ENCODE measurements at regions not wholly inside any gene's neighbourhood (a gene's known extent, or its start where the extent isn't known, plus 50 kb on each side); places are given as distances from the start of the nearest gene placed in this dataset.

- no peak for TF ChIP-seq BHLHE40 (IDR thresholded peaks at IDR 0.05; ENCODE audit: borderline replicate concordance)
- TF ChIP-seq SUZ12 (IDR thresholded peaks at IDR 0.05): no peak
- no peak for TF ChIP-seq SP1 (IDR thresholded peaks at IDR 0.05)
- TF ChIP-seq ARNT (IDR thresholded peaks at IDR 0.05): no peak
- TF ChIP-seq FOXK2 (IDR thresholded peaks at IDR 0.05): no peak
- TF ChIP-seq LEF1 (IDR thresholded peaks at IDR 0.05; ENCODE audit: borderline replicate concordance): no peak
- no peak for TF ChIP-seq ELF4 (IDR thresholded peaks at IDR 0.05)
- no peak for TF ChIP-seq FOXA1 (IDR thresholded peaks at IDR 0.05)
- no peak for TF ChIP-seq FOXM1 (IDR thresholded peaks at IDR 0.05; ENCODE audit: borderline replicate concordance)
- TF ChIP-seq TARDBP (IDR thresholded peaks at IDR 0.05): no peak
- no peak for TF ChIP-seq PKNOX1 (IDR thresholded peaks at IDR 0.05)
- no peak for TF ChIP-seq HDGF (IDR thresholded peaks at IDR 0.05; ENCODE audit: borderline replicate concordance)
Measured at GRCh38 chr12:72094490-72094889, 155.8 kb downstream of the TPH2 start.

Data from HEK293T (cell line).